Loucy (cell line): ENCODE measurements at regions not wholly inside any gene's neighbourhood (a gene's known extent, or its start where the extent isn't known, plus 50 kb on each side); places are given as distances from the start of the nearest gene placed in this dataset.

Source experiments
- CTCF ChIP-seq: fragments of 200-600 bp; sonication (generic); conservative IDR thresholded peaks from 2 replicates; pipeline ENCODE4 v1.5.1; 2014; ENCODE audit warnings: mild to moderate bottlenecking, antibody characterized with exemption, low read length
- EZH2phosphoT487 ChIP-seq: fragments of 200-600 bp; IDR thresholded peaks from 2 replicates; pipeline ENCODE4 v1.6.1; 2018; ENCODE audit warnings: antibody characterized with exemption, mild to moderate bottlenecking, moderate library complexity, borderline replicate concordance

GRCh38 chr1:171431994-171432393, 53.3 kb upstream of the PRRC2C start:
- TF ChIP-seq CTCF (no peak), EZH2phosphoT487 (no peak)
